GM13977 (cell line): ENCODE measurements at regions not wholly inside any gene's neighbourhood (a gene's known extent, or its start where the extent isn't known, plus 50 kb on each side); places are given as distances from the start of the nearest gene placed in this dataset.

Experiments used
- DNase-seq: peaks from one replicate; pipeline ENCODE4 v3.0.0; 2012; ENCODE audit warnings: low spot score
- in situ Hi-C: fragments of 300-500 bp; cut with MboI; formaldehyde crosslinking; loops from one replicate; pipeline ENCODE4 v1.12.0; 2022; ENCODE audit warnings: low sequenced_read_pairs, low pct_unique_long_range_greater_than_20kb, mixed read lengths, inconsistent platforms; ENCODE audit not compliant: unreplicated experiment
- TF ChIP-seq, protein P1 (sequence below): IDR thresholded peaks from 2 replicates; pipeline ENCODE4 v1.5.1; 2012; ENCODE audit warnings: mild to moderate bottlenecking, control low read depth; ENCODE audit not compliant: insufficient read depth; ENCODE audit errors: extremely low read depth, missing control alignments

DNA sequence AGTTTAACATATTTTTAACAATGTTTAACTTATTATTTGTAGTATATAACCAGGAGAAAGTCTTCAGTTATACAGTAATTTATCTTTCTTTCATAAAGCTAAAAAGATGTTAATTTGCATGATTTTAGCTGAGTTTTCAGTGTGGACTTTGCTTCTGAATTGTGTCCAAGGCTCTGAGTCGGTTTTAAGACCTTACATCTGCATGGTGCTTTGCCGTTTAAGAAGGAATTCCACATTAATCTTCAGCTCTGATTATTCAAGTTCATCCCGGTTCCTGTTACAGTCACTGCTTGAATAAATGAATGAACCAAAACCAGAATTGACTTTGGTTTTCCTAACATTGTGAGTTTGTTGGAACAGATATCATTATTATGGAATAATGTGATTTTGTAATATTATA is 419.7 kb upstream of the RGPD4 start:
- no peak for DNase-seq
- in situ Hi-C loops, result no loop called here
- TF ChIP-seq, protein P1, sequence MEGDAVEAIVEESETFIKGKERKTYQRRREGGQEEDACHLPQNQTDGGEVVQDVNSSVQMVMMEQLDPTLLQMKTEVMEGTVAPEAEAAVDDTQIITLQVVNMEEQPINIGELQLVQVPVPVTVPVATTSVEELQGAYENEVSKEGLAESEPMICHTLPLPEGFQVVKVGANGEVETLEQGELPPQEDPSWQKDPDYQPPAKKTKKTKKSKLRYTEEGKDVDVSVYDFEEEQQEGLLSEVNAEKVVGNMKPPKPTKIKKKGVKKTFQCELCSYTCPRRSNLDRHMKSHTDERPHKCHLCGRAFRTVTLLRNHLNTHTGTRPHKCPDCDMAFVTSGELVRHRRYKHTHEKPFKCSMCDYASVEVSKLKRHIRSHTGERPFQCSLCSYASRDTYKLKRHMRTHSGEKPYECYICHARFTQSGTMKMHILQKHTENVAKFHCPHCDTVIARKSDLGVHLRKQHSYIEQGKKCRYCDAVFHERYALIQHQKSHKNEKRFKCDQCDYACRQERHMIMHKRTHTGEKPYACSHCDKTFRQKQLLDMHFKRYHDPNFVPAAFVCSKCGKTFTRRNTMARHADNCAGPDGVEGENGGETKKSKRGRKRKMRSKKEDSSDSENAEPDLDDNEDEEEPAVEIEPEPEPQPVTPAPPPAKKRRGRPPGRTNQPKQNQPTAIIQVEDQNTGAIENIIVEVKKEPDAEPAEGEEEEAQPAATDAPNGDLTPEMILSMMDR, result no peak

DNA sequence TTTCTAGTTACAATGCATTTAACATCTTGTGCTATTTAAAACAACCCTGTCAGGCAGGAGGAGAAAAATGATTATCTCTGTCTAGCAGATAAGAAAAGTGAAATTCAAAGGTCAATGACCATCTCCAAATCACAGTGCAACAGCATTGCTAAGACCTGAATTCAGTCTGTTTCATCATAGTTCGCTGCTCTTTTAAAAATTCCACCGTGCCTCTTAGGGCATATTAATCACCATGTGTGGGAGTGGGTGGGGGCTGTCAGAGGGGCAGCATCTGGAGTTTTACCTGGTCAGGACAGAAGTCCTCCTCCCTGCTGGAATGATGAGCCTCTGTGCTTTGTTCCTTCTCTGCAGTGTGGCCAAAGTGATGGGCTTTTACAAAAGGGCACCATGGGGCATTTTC is 418.7 kb upstream of the RGPD4 start:
- no peak for DNase-seq
- TF ChIP-seq, protein P1, result no peak
- in situ Hi-C loops, result no loop called here

DNA sequence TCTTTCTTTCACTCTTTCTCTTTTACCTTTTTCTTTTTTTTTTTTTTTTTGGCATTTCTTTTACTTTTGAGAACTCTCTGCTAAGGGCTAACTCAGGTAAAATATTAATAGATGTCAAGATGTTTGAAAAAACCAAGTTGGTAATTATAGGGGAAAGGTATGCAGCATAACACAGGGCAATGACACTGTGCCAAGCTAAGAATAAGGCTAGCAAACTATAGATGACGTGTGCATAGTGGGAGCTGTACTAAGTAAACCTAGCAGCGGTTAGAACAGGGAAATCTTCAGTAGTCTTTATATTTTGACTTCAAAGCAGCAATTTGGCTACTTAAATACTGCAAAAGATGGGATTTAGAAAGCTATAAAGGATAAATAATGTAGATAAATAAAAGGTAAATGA is 415.4 kb upstream of the RGPD4 start:
- in situ Hi-C loops, result no loop called here
- no peak for DNase-seq
- TF ChIP-seq, protein P1, result no peak

DNA sequence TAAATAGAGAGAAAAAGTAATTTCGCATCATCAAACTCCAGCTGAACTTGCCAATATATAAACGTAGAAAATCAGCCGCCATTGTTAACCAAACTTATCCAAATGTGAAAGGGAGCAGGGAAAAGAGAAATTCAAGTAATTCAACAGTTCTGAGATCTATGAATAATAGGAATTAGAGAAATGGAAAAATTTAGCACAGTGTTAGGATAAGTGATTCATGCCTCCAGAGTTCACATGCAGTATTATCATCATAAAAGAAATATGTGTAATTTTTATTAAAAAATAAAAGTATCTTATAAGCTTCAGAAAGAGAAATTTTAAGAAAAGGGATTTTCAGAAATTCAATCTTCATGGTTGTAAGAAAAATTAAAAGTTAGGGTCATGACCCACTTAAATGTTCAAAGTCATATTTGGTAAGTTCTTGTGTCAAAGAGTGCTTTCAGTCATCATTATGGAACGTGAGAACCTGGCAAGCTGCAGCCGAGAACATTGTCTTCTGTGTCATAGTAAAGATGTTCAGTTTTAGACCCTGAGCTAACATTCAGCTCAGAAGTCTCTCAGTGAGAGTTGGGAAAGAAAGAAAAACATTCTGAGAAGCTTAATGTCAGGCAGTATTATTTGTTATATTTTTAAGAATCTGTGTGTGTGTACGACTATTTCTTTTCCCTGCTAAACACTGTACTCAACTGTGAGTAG is 414.3 kb upstream of the RGPD4 start:
- TF ChIP-seq, protein P1, result no peak
- DNase-seq, result no peak
- in situ Hi-C loops, result no loop called here

DNA sequence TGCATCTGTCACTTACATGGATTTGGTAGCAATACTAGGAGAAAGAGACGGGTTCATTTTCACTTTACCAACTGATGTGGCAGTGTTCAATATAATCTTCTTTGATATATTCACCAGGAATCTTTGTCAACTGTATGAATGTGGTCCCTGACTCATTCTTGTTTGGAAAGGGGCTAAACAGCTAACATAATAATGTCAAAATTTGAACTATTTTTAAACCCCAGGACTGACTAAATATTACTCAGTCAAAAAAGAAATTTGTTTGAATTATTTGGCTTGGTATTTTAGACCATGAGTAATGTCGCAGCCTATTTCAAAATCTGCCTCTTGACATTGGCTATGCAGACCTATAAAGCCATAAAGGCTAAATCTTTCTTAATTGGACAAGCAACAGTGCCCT is 413.7 kb upstream of the RGPD4 start:
- in situ Hi-C loops, result no loop called here
- TF ChIP-seq, protein P1, result no peak
- DNase-seq, result no peak

DNA sequence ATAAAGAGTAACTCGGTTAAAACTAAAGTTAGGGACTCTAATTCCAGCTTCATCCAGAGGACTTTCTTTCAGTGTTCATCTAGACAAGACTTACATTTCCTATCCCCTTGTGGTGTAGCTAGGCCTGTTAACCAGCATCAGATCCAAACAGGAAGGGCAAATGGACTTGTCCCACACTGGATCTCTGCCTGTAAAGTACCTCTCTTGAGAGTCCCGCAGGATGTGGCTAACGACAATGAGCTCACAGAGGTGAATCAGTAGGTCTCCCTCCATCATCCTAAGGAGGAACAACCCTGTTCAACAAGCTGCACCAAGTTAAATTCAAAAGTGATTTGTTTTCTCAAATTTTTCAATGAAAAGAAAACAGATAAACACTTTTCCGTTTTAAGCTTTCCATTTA is 412.3 kb upstream of the RGPD4 start:
- TF ChIP-seq, protein P1, result no peak
- DNase-seq, result no peak
- in situ Hi-C loops, result no loop called here
